ENCODE measurements at regions not wholly inside any gene's neighbourhood (a gene's known extent, or its start where the extent isn't known, plus 50 kb on each side); places are given as distances from the start of the nearest gene placed in this dataset.
"Not testable (repeated sequence)": the region's sequence is repeated elsewhere in the genome, so short reads cannot be mapped to it uniquely, and the experiment has no call there.

DNA sequence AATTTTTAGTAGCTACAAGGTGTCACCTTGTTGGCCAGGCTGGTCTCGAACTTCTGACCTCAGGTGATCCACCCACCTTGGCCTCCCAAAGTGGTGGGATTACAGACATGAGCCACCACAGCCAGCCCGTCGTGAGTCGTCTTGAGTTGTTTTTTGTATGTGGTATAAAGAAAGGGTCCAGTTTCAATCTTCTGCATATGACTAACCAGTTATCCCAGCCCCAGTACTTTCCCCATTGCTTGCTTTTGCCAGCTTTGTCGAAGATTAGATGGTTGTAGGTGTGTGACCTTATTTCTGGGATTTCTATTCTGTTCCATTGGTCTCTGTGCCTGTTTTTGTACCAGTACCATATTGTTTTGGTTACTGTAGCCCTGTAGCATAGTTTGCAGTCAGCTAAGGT is 105.9 kb downstream of the OR13H1 start:
- no peak for DNase-seq (ENCODE audit: low read depth in 1 of 2, low spot score in 1 of 2)
- TF ChIP-seq, protein P1, sequence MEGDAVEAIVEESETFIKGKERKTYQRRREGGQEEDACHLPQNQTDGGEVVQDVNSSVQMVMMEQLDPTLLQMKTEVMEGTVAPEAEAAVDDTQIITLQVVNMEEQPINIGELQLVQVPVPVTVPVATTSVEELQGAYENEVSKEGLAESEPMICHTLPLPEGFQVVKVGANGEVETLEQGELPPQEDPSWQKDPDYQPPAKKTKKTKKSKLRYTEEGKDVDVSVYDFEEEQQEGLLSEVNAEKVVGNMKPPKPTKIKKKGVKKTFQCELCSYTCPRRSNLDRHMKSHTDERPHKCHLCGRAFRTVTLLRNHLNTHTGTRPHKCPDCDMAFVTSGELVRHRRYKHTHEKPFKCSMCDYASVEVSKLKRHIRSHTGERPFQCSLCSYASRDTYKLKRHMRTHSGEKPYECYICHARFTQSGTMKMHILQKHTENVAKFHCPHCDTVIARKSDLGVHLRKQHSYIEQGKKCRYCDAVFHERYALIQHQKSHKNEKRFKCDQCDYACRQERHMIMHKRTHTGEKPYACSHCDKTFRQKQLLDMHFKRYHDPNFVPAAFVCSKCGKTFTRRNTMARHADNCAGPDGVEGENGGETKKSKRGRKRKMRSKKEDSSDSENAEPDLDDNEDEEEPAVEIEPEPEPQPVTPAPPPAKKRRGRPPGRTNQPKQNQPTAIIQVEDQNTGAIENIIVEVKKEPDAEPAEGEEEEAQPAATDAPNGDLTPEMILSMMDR (IDR thresholded peaks at IDR 0.05; ENCODE audit: insufficient read depth, low read length) = no peak
- TF ChIP-seq POLR2AphosphoS5 (IDR thresholded peaks at IDR 0.05; ENCODE audit: low read depth) (no peak), SPI1 (IDR thresholded peaks at IDR 0.05; ENCODE audit: borderline replicate concordance, low read depth) (no peak), GABPA (IDR thresholded peaks at IDR 0.05; ENCODE audit: low read depth) (no peak)
- TF ChIP-seq, protein P2, sequence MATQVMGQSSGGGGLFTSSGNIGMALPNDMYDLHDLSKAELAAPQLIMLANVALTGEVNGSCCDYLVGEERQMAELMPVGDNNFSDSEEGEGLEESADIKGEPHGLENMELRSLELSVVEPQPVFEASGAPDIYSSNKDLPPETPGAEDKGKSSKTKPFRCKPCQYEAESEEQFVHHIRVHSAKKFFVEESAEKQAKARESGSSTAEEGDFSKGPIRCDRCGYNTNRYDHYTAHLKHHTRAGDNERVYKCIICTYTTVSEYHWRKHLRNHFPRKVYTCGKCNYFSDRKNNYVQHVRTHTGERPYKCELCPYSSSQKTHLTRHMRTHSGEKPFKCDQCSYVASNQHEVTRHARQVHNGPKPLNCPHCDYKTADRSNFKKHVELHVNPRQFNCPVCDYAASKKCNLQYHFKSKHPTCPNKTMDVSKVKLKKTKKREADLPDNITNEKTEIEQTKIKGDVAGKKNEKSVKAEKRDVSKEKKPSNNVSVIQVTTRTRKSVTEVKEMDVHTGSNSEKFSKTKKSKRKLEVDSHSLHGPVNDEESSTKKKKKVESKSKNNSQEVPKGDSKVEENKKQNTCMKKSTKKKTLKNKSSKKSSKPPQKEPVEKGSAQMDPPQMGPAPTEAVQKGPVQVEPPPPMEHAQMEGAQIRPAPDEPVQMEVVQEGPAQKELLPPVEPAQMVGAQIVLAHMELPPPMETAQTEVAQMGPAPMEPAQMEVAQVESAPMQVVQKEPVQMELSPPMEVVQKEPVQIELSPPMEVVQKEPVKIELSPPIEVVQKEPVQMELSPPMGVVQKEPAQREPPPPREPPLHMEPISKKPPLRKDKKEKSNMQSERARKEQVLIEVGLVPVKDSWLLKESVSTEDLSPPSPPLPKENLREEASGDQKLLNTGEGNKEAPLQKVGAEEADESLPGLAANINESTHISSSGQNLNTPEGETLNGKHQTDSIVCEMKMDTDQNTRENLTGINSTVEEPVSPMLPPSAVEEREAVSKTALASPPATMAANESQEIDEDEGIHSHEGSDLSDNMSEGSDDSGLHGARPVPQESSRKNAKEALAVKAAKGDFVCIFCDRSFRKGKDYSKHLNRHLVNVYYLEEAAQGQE (IDR thresholded peaks at IDR 0.05; ENCODE audit: insufficient replicate concordance, low read depth) = no peak
- H3K27me3 ChIP-seq (ENCODE audit: insufficient read depth, poor library complexity, severe bottlenecking) = no peaks in the 10 kb centered on the region
- H3K4me3 ChIP-seq (replicated peaks; ENCODE audit: insufficient read depth, low read length) = no peak overlapping the region
- no peak overlapping the region for H3K27ac ChIP-seq (replicated peaks)

DNA sequence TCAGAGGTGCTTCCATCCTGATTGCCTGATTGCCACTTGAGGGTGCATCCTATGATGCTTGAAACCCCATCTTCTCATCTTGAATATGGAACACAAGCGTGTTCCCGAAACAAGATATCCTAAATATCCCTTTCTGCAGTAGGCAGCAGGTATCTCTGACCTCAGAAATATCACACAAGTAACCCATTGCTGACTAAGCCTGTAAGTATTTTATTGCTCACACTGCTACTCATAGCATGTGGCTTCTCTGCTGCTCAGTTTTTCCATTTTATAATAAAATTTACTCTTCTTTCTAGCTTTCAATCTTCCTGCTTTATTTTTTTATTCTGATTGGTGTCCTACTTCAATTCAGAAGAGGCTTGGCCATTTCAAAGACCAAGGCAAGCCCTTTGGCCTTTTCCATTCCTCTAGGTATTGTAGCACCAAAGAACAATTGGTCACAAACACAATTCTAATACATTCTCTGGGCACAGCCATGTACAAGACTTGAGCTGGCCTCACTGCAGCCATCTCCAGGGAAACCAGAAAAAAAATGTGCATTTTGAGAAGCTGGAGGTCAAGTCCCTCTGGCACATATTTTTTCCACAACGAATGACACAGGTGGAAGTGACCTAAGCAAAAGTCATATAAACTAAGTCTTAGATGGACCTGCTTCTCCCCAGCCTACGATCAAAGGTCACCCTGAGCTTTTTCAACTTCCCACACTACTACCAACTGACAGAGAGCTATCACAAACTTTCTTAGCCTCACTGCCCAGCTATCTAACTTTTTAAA is 107.0 kb downstream of the OR13H1 start:
- Histone ChIP-seq H3K27me3 (ENCODE audit: insufficient read depth, poor library complexity, severe bottlenecking) (no peaks in the 10 kb centered on the region), H3K4me3 (replicated peaks; ENCODE audit: insufficient read depth, low read length) (no peak overlapping the region), H3K27ac (replicated peaks) (no peak overlapping the region)
- no peak for DNase-seq (ENCODE audit: low read depth in 1 of 2, low spot score in 1 of 2)
- TF ChIP-seq, protein P1 (IDR thresholded peaks at IDR 0.05; ENCODE audit: insufficient read depth, low read length) = no peak
- TF ChIP-seq POLR2AphosphoS5 (IDR thresholded peaks at IDR 0.05; ENCODE audit: low read depth) (no peak), GABPA (IDR thresholded peaks at IDR 0.05; ENCODE audit: low read depth) (no peak), SPI1 (IDR thresholded peaks at IDR 0.05; ENCODE audit: borderline replicate concordance, low read depth) (no peak)
- TF ChIP-seq, protein P2 (IDR thresholded peaks at IDR 0.05; ENCODE audit: insufficient replicate concordance, low read depth) = no peak

DNA sequence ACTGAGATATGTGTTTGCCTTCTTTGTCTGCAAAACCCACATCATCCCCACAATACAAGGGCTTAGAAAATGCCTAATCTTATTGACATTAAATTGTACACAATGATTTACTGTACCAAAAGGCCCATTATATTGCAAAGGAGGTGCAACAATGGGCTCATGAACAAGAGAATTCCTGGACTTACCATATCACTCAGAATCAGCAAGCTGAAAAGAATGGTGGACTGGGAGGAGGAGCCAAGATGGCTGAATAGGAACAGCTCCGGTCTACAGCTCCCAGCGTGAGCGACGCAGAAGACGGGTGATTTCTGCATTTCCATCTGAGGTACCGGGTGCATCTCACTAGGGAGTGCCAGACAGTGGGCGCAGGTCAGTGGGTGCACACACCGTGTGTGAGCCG is 119.9 kb downstream of the OR13H1 start:
- H3K4me3 ChIP-seq (replicated peaks; ENCODE audit: insufficient read depth, low read length); H3K27ac ChIP-seq (replicated peaks); DNase-seq (ENCODE audit: low read depth in 1 of 2, low spot score in 1 of 2); H3K27me3 ChIP-seq (ENCODE audit: insufficient read depth, poor library complexity, severe bottlenecking): not testable (repeated sequence)

DNA sequence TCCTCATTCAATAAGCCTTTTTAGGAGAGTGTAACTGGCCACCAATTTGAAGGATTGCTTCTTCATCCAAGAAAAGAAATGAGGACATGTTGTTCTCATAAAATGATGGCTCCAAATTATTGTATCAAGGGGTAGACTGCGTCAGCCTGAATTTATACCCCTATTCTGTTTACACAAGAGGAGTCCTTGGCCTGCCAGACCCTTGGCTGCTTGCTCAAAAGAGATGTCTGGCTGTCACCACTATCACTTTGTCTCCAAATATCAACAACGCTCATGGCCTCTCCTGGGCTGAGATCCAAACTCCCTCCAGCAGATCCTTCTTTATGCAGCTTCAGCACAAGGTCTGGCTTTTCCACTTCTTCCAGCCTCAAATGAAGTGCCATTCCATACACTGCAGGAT is 127.9 kb downstream of the OR13H1 start:
- TF ChIP-seq, protein P1 (IDR thresholded peaks at IDR 0.05; ENCODE audit: insufficient read depth, low read length) = no peak
- TF ChIP-seq GABPA (IDR thresholded peaks at IDR 0.05; ENCODE audit: low read depth) (no peak), POLR2AphosphoS5 (IDR thresholded peaks at IDR 0.05; ENCODE audit: low read depth) (no peak), SPI1 (IDR thresholded peaks at IDR 0.05; ENCODE audit: borderline replicate concordance, low read depth) (no peak)
- TF ChIP-seq, protein P2 (IDR thresholded peaks at IDR 0.05; ENCODE audit: insufficient replicate concordance, low read depth) = no peak
- Histone ChIP-seq H3K27me3 (ENCODE audit: insufficient read depth, poor library complexity, severe bottlenecking) (no peaks in the 10 kb centered on the region), H3K4me3 (replicated peaks; ENCODE audit: insufficient read depth, low read length) (no peak overlapping the region), H3K27ac (replicated peaks) (no peak overlapping the region)
- DNase-seq (ENCODE audit: low read depth in 1 of 2, low spot score in 1 of 2) = no peak
